ENCODE measurements at regions not wholly inside any gene's neighbourhood (a gene's known extent, or its start where the extent isn't known, plus 50 kb on each side); places are given as distances from the start of the nearest gene placed in this dataset.

GRCh38 chr15:70268698-70269251 is 171.1 kb upstream of the TLE3 start:
- H3K27ac Mint-ChIP-seq: no peak overlapping the region
- H3K23me2 ChIP-seq (ENCODE audit: insufficient read length, low read depth, low read length, poor library complexity, severe bottlenecking): no peaks in the 10 kb centered on the region
- no peak overlapping the region for H3K4me3 Mint-ChIP-seq

More at GRCh38 chr15:70268698-70269251, 171.1 kb upstream of the TLE3 start:
- Histone ChIP-seq H3K18ac (ENCODE audit: insufficient read length, low read depth, low read length) (no peak overlapping the region), H3K9me3 (ENCODE audit: control insufficient read depth, low read depth, low read length) (no peaks in the 10 kb centered on the region), H3K56ac (ENCODE audit: insufficient read length, low read depth, low read length) (no peak overlapping the region), H3K27ac (ENCODE audit: insufficient read length, low read depth, low read length) (no peak overlapping the region), H2AK5ac (ENCODE audit: insufficient read length, low read length) (no peak overlapping the region), H3K4me1 (ENCODE audit: insufficient read depth, low read length) (no peaks in the 10 kb centered on the region; the same call in 1 of the 2 replicates), H2AFZ (ENCODE audit: low read length) (no peak overlapping the region), H2BK5ac (ENCODE audit: insufficient read length, low read length) (no peak overlapping the region), H3K4me2 (ENCODE audit: insufficient read depth, insufficient read length, low read length) (no peak overlapping the region), H3K27me3 (ENCODE audit: insufficient read depth, low read length) (no peaks in the 10 kb centered on the region), H3K4ac (ENCODE audit: low read depth, low read length) (no peak overlapping the region), H4K8ac (replicated peaks; ENCODE audit: insufficient read length, low read depth, low read length) (no peak overlapping the region), H4K20me1 (ENCODE audit: control insufficient read depth, insufficient read depth, insufficient read length) (no peaks in the 10 kb centered on the region), H3K14ac (ENCODE audit: insufficient read depth, low read length) (no peak overlapping the region), H3K79me1 (ENCODE audit: insufficient read depth, low read depth, low read length, poor library complexity, severe bottlenecking) (no peaks in the 10 kb centered on the region), H2BK20ac (ENCODE audit: low read depth, low read length, poor library complexity, severe bottlenecking) (no peak overlapping the region), H2BK15ac (ENCODE audit: low read depth, low read length) (no peak overlapping the region), H2BK120ac (ENCODE audit: low read depth, low read length, poor library complexity, severe bottlenecking) (no peak overlapping the region), H2BK12ac (ENCODE audit: insufficient read length, low read depth, low read length) (no peak overlapping the region), H3K23ac (ENCODE audit: insufficient read length, low read depth, low read length) (no peak overlapping the region), H4K91ac (ENCODE audit: insufficient read length, low read depth, low read length) (no peak overlapping the region), H3K79me2 (ENCODE audit: insufficient read depth, low read length) (no peaks in the 10 kb centered on the region), H3K9ac (ENCODE audit: extremely low read depth, insufficient read length, low read length) (no peak overlapping the region), H4K5ac (ENCODE audit: insufficient read length, low read depth, low read length) (no peak overlapping the region), H3T11ph (ENCODE audit: low read length) (no peak overlapping the region)
- TF ChIP-seq CTCF (conservative IDR thresholded peaks at IDR 0.05): no peak
- Mint-ChIP-seq H3K4me1 (peaks cover 37 to 43% of the 10 kb centered on the region in 2 experiments), H3K9me3 (no peaks in the 10 kb centered on the region), H3K36me3 (ENCODE audit: insufficient read depth in 1 of 3, low read depth in 3 of 3) (no peaks in the 10 kb centered on the region), H3K27me3 (ENCODE audit: low read depth) (peaks cover 48% of the 10 kb centered on the region)
- DNase-seq: no peak
- no CpG with 5 or more reads among the region's 18 CpGs for WGBS (ENCODE audit: extremely low coverage, insufficient read length, low lambda C conversion rate)
